Activated CD8-positive, alpha-beta T cell treated with anti-CD3 and anti-CD28 coated beads, Interleukin-2, amount 10 ng/mL, durations not matched to agents 7 days and 5 days (primary cell): ENCODE measurements at regions not wholly inside any gene's neighbourhood (a gene's known extent, or its start where the extent isn't known, plus 50 kb on each side); places are given as distances from the start of the nearest gene placed in this dataset.

Experiments used
- ATAC-seq: fragments of 150-1000 bp; cut with Tn5 transposase; one replicate; pipeline ENCODE4 v1.10.0; 2021; ENCODE audit warnings: moderate library complexity
- CTCF ChIA-PET: fragments of 350-600 bp; sonication (Branson Sonifier 250); formaldehyde crosslinking; loops from one replicate; lab custom pipeline; 2021; ENCODE audit warnings: antibody characterized with exemption; lab: Charles Lee
- POLR2A ChIA-PET: fragments of 350-600 bp; sonication (Branson Sonifier 250); formaldehyde crosslinking; loops from one replicate; lab custom pipeline; 2021; ENCODE audit warnings: antibody characterized with exemption; lab: Charles Lee
- DNase-seq: peaks from one replicate; pipeline ENCODE4 v3.0.0-alpha.2; 2020
- H3K27ac Mint-ChIP-seq: one replicate; pipeline ENCODE4 v1.8.0; 2021; ENCODE audit warnings: mild to moderate bottlenecking, mixed read lengths
- H3K27me3 Mint-ChIP-seq: one replicate; pipeline ENCODE4 v1.8.0; 2021; ENCODE audit warnings: low read depth, mixed read lengths
- H3K36me3 Mint-ChIP-seq: one replicate; pipeline ENCODE4 v1.8.0; 2021; ENCODE audit warnings: low read depth, mixed read lengths
- H3K4me1 Mint-ChIP-seq: one replicate; pipeline ENCODE4 v1.8.0; 2021; ENCODE audit warnings: low read depth, mixed read lengths
- H3K4me3 Mint-ChIP-seq: one replicate; pipeline ENCODE4 v1.8.0; 2021; ENCODE audit warnings: mild to moderate bottlenecking, mixed read lengths
- H3K9me3 Mint-ChIP-seq: one replicate; pipeline ENCODE4 v1.8.0; 2022; ENCODE audit warnings: mixed read lengths; ENCODE audit not compliant: insufficient read depth

DNA sequence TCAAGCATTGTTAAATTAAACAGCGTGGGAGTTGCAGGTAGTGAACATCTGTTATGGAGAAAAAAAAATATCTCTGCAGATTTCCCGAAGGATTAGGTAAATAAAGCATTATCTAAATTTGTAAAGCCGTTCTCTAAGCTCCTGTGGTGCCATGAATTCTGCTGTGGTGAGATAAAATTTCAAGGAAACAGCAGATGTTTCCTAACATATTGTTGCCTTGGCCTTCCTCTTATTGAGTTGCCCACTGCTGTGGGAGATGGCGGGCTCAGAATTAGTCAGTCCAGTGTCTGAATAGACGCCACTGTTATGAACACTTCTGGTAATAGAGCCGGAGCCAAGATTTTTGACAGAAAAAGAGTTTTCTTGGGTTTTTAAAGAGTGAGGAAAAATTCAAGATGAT is 82.6 kb upstream of the ELMO1 start:
- ATAC-seq (no peak), DNase-seq (no peak)
- peaks cover 4% of the 10 kb centered on the region for H3K9me3 Mint-ChIP-seq
- H3K4me3 Mint-ChIP-seq, result no peak overlapping the region
- POLR2A ChIA-PET, result no interaction called here
- peaks cover 9% of the 10 kb centered on the region for H3K27me3 Mint-ChIP-seq
- H3K36me3 Mint-ChIP-seq, result no peaks in the 10 kb centered on the region
- no peak overlapping the region for H3K27ac Mint-ChIP-seq
- H3K4me1 Mint-ChIP-seq, result no peaks in the 10 kb centered on the region
- CTCF ChIA-PET, result no interaction called here

DNA sequence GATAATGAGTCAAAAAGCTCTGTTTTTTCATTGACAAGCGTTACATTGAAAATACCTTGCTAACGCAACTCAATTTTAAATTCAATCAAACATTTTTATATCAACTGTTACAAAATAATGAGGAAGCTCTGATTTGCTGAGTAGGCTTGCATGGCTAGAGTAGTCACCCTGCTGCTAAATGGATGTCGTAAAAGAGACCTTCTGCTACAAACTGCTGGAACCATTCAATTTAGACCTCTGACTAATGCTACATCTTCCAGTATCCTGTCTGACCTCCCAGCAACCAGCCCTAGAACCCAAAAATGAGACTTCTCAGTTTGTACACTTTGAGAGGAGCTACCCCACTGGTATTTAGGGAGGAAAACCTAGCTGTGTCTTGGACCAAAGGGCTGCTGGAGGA is 84.0 kb upstream of the ELMO1 start:
- Mint-ChIP-seq H3K4me3 (no peak overlapping the region), H3K27ac (no peak overlapping the region), H3K27me3 (peaks cover 9% of the 10 kb centered on the region), H3K36me3 (no peaks in the 10 kb centered on the region), H3K9me3 (peaks cover 4% of the 10 kb centered on the region), H3K4me1 (no peaks in the 10 kb centered on the region)
- ChIA-PET CTCF (no interaction called here), POLR2A (interaction anchor here (0.6 kb wide), 1 partner anchor 10 kb away, joined by 5 read pairs; no protein-coding TSS in a partner anchor)
- DNase-seq (no peak), ATAC-seq (no peak)

DNA sequence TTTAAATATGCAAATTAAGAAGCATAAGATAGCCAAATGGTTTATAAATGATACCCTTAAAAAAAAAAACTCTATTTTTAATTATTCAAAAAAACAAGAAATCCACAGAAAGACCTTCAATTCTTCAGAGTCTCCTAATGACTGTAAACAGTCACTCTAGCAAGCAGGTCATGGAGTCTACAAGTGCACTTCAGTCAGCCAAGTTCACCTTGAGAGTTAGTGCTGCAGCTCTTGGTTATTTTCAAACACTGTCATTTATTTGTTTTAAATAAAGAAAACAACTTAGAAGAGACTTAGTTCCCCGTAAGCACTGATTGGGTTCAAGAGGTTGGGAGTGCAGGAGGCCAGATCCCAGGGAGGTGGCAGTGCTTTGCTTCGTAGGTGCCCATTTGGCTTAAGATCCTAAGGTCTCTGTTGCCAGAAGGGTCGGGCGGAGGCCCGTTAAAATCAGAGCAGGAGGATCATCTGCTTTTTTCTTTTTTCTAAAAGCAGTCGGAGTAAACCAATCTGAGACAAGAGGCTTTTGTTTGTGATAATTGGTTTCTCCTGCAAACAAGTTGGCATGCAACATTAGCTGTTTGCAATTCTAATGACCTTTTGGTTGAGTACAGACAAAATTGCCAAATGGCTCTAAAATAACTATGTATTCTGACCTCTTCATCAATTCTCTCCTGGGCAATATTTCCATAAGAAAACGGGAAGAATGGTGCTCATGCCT is 86.4 kb upstream of the ELMO1 start:
- H3K4me1 Mint-ChIP-seq, result no peaks in the 10 kb centered on the region
- H3K36me3 Mint-ChIP-seq, result no peaks in the 10 kb centered on the region
- no peak for DNase-seq
- POLR2A ChIA-PET, result no interaction called here
- H3K9me3 Mint-ChIP-seq, result peaks cover 4% of the 10 kb centered on the region
- peaks cover 9% of the 10 kb centered on the region for H3K27me3 Mint-ChIP-seq
- no peak overlapping the region for H3K27ac Mint-ChIP-seq
- CTCF ChIA-PET, result interaction anchor here (1.7 kb wide), 1 partner anchor 39 kb away, joined by 4 read pairs; no protein-coding TSS in a partner anchor
- no peak overlapping the region for H3K4me3 Mint-ChIP-seq
- ATAC-seq, result no peak

DNA sequence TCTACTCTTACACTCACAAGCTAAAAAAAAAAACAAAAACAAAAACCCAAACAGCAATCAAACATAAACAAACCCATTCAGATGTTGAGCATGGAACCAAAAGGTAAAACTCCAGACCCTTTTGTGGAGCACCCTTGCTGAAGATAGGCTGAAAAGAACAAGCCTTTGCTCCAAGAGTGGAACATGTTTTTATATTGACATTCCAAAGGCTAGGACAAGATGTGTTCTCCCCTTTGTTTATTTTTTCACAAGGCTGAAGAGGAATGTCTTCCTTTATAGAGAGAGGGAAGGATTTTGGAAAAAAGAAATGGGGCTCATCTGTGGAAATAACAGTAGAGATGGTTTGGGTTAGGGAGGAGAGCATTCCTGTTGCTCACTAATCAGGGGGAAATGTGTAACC is 87.2 kb upstream of the ELMO1 start:
- H3K9me3 Mint-ChIP-seq, result peaks cover 4% of the 10 kb centered on the region
- ChIA-PET POLR2A (no interaction called here), CTCF (interaction anchor here (1.7 kb wide), 1 partner anchor 40 kb away, joined by 4 read pairs; no protein-coding TSS in a partner anchor)
- H3K4me3 Mint-ChIP-seq, result no peak overlapping the region
- no peaks in the 10 kb centered on the region for H3K4me1 Mint-ChIP-seq
- no peaks in the 10 kb centered on the region for H3K36me3 Mint-ChIP-seq
- no peak overlapping the region for H3K27ac Mint-ChIP-seq
- DNase-seq (no peak), ATAC-seq (no peak)
- peaks cover 9% of the 10 kb centered on the region for H3K27me3 Mint-ChIP-seq

DNA sequence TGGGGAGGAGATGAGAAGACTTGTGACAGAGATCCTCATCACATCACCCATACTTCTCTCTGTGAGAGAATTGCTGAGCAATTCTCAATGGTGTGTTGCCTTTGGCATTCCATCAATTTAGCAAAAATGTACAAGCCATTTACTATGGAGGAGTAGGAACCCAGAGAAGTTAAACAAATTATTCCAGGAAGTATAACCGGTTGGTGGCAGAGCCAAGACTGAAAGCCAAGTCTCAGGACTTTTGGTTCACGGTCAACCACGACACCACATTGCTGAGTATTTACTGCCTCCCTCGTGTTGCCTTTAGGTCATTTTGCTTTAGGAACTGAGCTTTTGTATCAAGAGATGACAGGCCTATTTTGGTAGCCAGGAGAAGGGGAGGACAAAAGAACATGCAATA is 88.0 kb upstream of the ELMO1 start:
- peaks cover 9% of the 10 kb centered on the region for H3K27me3 Mint-ChIP-seq

DNA sequence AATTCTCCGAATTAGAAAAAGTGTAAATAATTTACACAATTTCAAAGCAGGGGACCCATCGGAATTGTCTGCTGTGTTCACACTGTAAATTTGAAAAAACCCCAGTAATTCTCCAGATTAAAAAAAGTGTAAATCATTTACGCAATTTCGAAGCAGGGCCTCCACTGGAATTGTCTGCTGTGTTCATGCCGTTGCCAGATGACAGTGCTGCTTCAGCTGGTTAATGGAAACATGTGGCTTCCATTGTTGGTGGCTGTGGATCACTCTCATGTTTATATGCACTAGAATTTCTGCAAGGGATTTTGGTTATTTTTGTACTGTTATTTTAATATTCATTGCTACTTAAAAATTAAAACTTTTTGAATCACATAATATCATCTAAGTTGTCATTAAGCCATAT is 88.8 kb upstream of the ELMO1 start:
- Mint-ChIP-seq H3K36me3 (no peaks in the 10 kb centered on the region), H3K27me3 (peaks cover 9% of the 10 kb centered on the region), H3K27ac (no peak overlapping the region), H3K4me1 (no peaks in the 10 kb centered on the region), H3K9me3 (peaks cover 4% of the 10 kb centered on the region), H3K4me3 (no peak overlapping the region)
- DNase-seq (no peak), ATAC-seq (no peak)
- ChIA-PET POLR2A (no interaction called here), CTCF (no interaction called here)

More for the DNA sequence above, 88.0 kb upstream of the ELMO1 start:
- ATAC-seq (no peak), DNase-seq (no peak)
- ChIA-PET CTCF (no interaction called here), POLR2A (no interaction called here)
- Mint-ChIP-seq H3K36me3 (no peaks in the 10 kb centered on the region), H3K4me1 (no peaks in the 10 kb centered on the region), H3K27ac (no peak overlapping the region), H3K4me3 (no peak overlapping the region), H3K9me3 (peaks cover 4% of the 10 kb centered on the region)

DNA sequence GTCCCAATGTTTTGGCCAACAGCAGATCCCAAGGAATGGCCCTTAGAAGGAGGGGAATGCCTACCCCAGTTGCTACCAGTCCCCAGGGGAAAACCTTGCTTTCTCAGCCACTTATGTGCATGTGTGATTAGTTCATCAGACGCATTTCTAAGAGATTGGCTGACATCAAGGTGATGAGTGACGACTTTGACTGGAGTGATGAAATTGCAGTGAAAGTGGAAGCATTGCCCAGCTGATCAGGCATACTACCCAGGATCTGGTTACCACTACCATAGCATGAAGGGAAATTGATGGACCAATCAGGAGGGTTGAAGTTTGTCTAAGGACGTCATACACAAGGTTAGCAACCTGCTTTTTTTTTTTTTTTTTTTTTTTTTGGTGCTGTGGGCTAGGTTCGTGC is 90.3 kb upstream of the ELMO1 start:
- ATAC-seq (no peak), DNase-seq (no peak)
- Mint-ChIP-seq H3K36me3 (no peaks in the 10 kb centered on the region), H3K4me1 (no peaks in the 10 kb centered on the region), H3K4me3 (no peak overlapping the region), H3K9me3 (no peaks in the 10 kb centered on the region), H3K27ac (no peak overlapping the region), H3K27me3 (peaks cover under 1% of the 10 kb centered on the region)
- CTCF ChIA-PET, result no interaction called here
- POLR2A ChIA-PET, result no interaction called here

DNA sequence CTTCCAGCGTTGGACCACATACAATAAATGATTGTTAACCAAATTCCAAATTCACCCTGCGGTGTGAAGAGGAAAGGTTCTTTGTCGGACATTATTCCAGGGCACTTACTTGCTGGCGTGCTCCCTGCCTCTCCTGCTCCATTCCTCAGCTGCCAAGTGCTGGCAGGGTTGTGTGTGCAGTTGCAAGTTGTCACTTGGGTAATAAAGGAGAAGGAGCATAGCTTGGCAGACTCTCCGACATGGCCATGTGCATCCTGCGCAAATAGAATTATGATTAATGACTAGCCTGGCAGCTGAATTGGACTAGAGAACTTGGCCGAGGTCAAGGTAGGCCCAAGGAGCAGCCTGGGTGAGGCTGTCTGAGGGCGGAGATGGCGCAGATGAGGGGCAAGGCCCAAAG is 92.3 kb upstream of the ELMO1 start:
- DNase-seq (no peak), ATAC-seq (no peak)
- Mint-ChIP-seq H3K27me3 (peaks cover 5% of the 10 kb centered on the region), H3K9me3 (no peaks in the 10 kb centered on the region), H3K27ac (no peak overlapping the region), H3K36me3 (no peaks in the 10 kb centered on the region), H3K4me3 (no peak overlapping the region), H3K4me1 (no peaks in the 10 kb centered on the region)
- POLR2A ChIA-PET, result no interaction called here
- CTCF ChIA-PET, result no interaction called here

DNA sequence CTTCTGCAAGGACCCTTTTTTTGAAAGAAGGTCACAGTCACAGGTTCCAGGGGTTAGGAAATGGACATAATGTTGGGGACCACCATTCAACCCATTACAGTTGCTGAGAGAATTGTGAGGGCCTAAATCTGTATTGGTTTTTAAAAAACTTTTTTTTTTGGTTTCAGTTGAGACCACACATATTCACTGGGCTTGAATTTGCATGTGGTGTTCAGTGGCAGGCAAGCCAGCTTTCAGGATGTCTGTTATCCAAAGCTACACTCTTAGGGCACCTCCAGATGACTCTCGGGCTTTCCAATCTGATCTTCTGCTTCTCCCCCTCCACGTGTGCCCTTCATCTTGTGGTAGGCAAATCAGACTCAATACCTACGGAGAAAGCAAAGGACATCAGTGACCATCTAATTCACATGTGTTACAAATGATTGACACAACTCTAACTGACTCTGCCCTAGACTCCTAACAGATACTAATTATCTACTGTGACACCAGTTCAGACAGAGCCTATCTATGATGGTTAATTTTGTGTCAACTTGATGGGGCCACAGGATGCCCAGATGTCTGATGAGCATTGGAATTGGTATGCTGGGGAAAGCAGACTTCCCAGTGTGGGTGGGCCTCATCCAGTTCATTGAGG is 93.3 kb upstream of the ELMO1 start:
- no peak overlapping the region for H3K4me3 Mint-ChIP-seq
- H3K27ac Mint-ChIP-seq, result no peak overlapping the region

DNA sequence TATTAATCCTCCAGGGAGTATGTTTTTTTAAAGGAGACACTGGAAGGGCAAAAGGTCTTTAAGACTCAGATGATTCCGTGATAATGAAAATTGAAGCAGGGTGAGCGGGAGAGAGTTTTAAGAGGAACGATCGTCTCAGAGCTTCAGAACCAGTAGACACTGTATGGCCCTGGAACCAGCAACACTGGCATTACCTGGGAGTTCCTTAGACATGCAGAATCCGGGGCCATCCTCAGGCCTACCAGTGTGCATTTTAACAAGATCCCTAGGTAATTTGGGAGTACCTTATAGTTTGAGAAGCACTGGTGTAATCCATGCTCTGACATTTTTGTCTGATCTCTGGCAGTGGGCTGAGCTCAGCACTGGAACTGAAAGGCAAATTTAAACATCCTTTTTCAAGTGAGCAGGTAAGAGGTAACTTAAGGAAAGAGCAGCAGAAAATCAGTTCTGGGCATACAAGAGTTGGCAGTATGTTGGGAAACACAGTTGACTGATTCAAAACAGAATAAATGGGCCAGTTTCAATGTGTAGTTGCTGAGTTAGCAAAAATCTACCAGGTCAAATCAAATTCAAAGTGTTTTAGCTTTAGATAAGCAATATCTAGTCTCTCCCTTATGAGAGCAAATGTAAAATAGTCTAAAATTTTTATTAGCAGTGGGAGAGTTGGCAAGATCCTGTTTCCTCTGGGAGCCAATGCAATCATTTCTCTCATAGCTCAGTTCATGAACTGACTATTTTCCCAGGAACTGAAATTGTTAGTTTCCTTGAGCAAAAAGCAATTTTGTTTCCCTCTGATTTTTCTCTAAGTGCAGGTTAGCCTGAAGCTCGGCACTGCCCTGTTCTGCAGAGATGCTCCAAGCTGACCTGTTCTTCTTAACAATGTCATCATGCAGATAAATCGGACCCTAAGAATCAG is 97.2 kb upstream of the ELMO1 start:
- no peaks in the 10 kb centered on the region for H3K4me1 Mint-ChIP-seq
- H3K27ac Mint-ChIP-seq, result no peak overlapping the region
- CTCF ChIA-PET, result no interaction called here
- no peaks in the 10 kb centered on the region for H3K9me3 Mint-ChIP-seq
- peaks cover 5% of the 10 kb centered on the region for H3K27me3 Mint-ChIP-seq
- POLR2A ChIA-PET, result no interaction called here
- ATAC-seq (no peak), DNase-seq (no peak)
- H3K4me3 Mint-ChIP-seq, result no peak overlapping the region
- H3K36me3 Mint-ChIP-seq, result no peaks in the 10 kb centered on the region

More for the DNA sequence above, 93.3 kb upstream of the ELMO1 start:
- Mint-ChIP-seq H3K27me3 (peaks cover 5% of the 10 kb centered on the region), H3K36me3 (no peaks in the 10 kb centered on the region), H3K4me1 (no peaks in the 10 kb centered on the region), H3K9me3 (no peaks in the 10 kb centered on the region)
- ChIA-PET CTCF (no interaction called here), POLR2A (no interaction called here)
- DNase-seq, result no peak
- no peak for ATAC-seq

DNA sequence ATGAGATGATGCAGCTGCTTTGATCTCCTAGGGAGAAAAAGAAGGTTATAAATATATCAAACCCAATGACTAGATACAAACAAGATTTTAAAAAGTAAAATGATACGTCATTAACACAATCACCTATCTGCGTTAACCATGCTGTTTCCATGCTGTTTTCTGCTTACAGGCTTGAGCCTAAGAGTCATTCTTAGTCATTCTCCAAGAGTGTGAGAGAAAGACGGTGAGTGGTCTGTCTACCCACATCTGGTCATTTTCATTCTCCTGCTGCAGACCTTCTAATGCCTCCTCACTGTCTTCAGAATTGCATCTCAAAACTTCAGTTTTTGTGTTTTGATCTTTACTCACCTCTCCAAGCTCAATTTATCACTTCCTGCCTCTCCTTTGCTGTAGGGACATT is 98.0 kb upstream of the ELMO1 start:
- Mint-ChIP-seq H3K4me1 (no peaks in the 10 kb centered on the region), H3K27me3 (peaks cover 8% of the 10 kb centered on the region)

More for the DNA sequence above, 98.0 kb upstream of the ELMO1 start:
- Mint-ChIP-seq H3K4me3 (no peak overlapping the region), H3K27ac (no peak overlapping the region), H3K36me3 (no peaks in the 10 kb centered on the region), H3K9me3 (no peaks in the 10 kb centered on the region)
- POLR2A ChIA-PET, result no interaction called here
- CTCF ChIA-PET, result no interaction called here
- DNase-seq (no peak), ATAC-seq (no peak)
